K562 (cell line): ENCODE measurements at regions not wholly inside any gene's neighbourhood (a gene's known extent, or its start where the extent isn't known, plus 50 kb on each side); places are given as distances from the start of the nearest gene placed in this dataset.

ENCODE experiments used
- ATAC-seq: fragments of 200-7000 bp; cut with Tn5 transposase; 3 replicates; pipeline ENCODE4 v1.9.1; 2020; ENCODE audit warnings: moderate library complexity
- BruUV-seq: library from RNA; stranded (reverse); fragments of 400-500 nt; replicated peaks from 2 replicates; lab custom pipeline; 2021; lab: Mats Ljungman, UMichigan
- CTCF ChIA-PET: fragments of 300-600 bp; formaldehyde crosslinking; extraction: SDS; loops from one replicate; lab custom pipeline; 2021; ENCODE audit warnings: low intra/inter-chr PET ratio; lab: Yijun Ruan, JAX
- POLR2A ChIA-PET: fragments of 300-600, 350-650 bp; sonication (Branson Sonifier 250); formaldehyde crosslinking; extraction: SDS; loops from one replicate; lab custom pipeline; 2021; ENCODE audit warnings: antibody characterized with exemption, inconsistent platforms; lab: Yijun Ruan, JAX
- DNase-seq, 4 experiments: peaks; one replicate each; pipeline versions ENCODE4 v3.0.0 to v3.0.0-alpha.2; 2011 to 2018; ENCODE audit warnings: low spot score in 3 of 4, mixed read lengths in 3 of 4; ENCODE audit errors: extremely low read depth in 1 of 4
- FAIRE-seq: peaks from 2 replicates; lab custom pipeline; 2011; peaks lifted over from hg19 to GRCh38; lab: Jason Lieb, UNC
- H2AFZ ChIP-seq: 2 replicates; pipeline ENCODE4 v1.6.0; 2011; ENCODE audit warnings: low read depth, low read length, control low read depth, inconsistent platforms
- H3K27ac ChIP-seq: fragments of 200-600 bp; 3 replicates; pipeline ENCODE4 v1.8.0; 2011; ENCODE audit warnings: low read depth, mild to moderate bottlenecking, control low read depth, inconsistent platforms, low read length, moderate library complexity, mixed read lengths; ENCODE audit errors: extremely low read depth
- H3K27me3 ChIP-seq, 2 experiments: fragments of 300-600 bp in 1 of 2; 2 replicates in 1 of 2; 3 replicates in 1 of 2; pipeline versions ENCODE4 v1.6.0 to v1.8.0; 2011; ENCODE audit warnings: inconsistent platforms in 2 of 2, low read length in 2 of 2, mild to moderate bottlenecking in 1 of 2, mixed read lengths in 1 of 2, moderate library complexity in 1 of 2; ENCODE audit not compliant: control insufficient read depth in 2 of 2, insufficient read depth in 2 of 2
- H3K36me3 ChIP-seq: fragments of 300-600 bp; 3 replicates; pipeline ENCODE4 v1.8.0; 2011; ENCODE audit warnings: mild to moderate bottlenecking, low read length, inconsistent platforms; ENCODE audit not compliant: control insufficient read depth, insufficient read depth
- H3K4me1 ChIP-seq, 2 experiments: fragments of 200-600 bp in 1 of 2; replicated peaks in 1 of 2; 2 replicates in 1 of 2; 3 replicates in 1 of 2; pipeline versions ENCODE4 v1.5.1 to v1.8.0; 2011; ENCODE audit warnings: inconsistent platforms in 2 of 2, low read length in 2 of 2, mild to moderate bottlenecking in 1 of 2, mixed read lengths in 1 of 2, moderate library complexity in 1 of 2; ENCODE audit not compliant: control insufficient read depth in 2 of 2, insufficient read depth in 2 of 2
- H3K4me2 ChIP-seq: 2 replicates; pipeline ENCODE4 v1.6.1; 2011; ENCODE audit warnings: low read length, control low read depth, inconsistent platforms, mixed read lengths; ENCODE audit not compliant: insufficient read depth
- H3K4me3 ChIP-seq: fragments of 200-600 bp; sonication (generic), shearing (Covaris generic); 2 replicates; pipeline ENCODE4 v1.5.1; 2016; ENCODE audit warnings: control low read depth, inconsistent platforms
- H3K79me2 ChIP-seq: fragments of 200-600 bp; 3 replicates; pipeline ENCODE4 v1.8.0; 2011; ENCODE audit warnings: low read length, inconsistent platforms; ENCODE audit not compliant: control insufficient read depth, insufficient read depth
- H3K9ac ChIP-seq, 2 experiments: 2 replicates each; pipeline versions ENCODE4 v1.6.0 to v1.6.1; 2011; ENCODE audit warnings: low read depth in 2 of 2, low read length in 2 of 2, control low read depth in 1 of 2, inconsistent platforms in 1 of 2, mild to moderate bottlenecking in 1 of 2, mixed read lengths in 1 of 2; ENCODE audit not compliant: insufficient read depth in 1 of 2
- H3K9me1 ChIP-seq: one replicate; pipeline ENCODE4 v1.6.0; 2011; ENCODE audit warnings: inconsistent platforms, mild to moderate bottlenecking, low read length, moderate library complexity; ENCODE audit not compliant: control insufficient read depth, insufficient read depth
- H3K9me3 ChIP-seq: replicated peaks from 2 replicates; pipeline ENCODE4 v1.5.1; 2011; ENCODE audit warnings: low read depth, low read length, inconsistent platforms; ENCODE audit not compliant: control insufficient read depth, insufficient read depth
- H4K20me1 ChIP-seq: replicated peaks from 2 replicates; pipeline ENCODE4 v1.6.1; 2011; ENCODE audit warnings: low read length, inconsistent platforms, mixed read lengths; ENCODE audit not compliant: control insufficient read depth, insufficient read depth
- GTF2E2 ChIP-seq: fragments of 200-800 bp; sonication (Bioruptor generic); IDR thresholded peaks from 2 replicates; pipeline ENCODE4 v1.6.1; 2016; ENCODE audit warnings: missing genetic modification characterization, missing compliant biosample characterization
- MYC ChIP-seq, 2 experiments: fragments of 250-450 bp in 1 of 2; sonication (Bioruptor Pico) in 1 of 2; IDR thresholded peaks; 2 replicates each; pipeline versions ENCODE4 v1.5.1 to v1.6.1; 2012 to 2021; ENCODE audit warnings: low read depth in 2 of 2, borderline replicate concordance in 1 of 2, improper control_type of control experiment in 1 of 2, low read length in 1 of 2, mild to moderate bottlenecking in 1 of 2, moderate library complexity in 1 of 2
- THRA ChIP-seq: fragments of 450-650 bp; IDR thresholded peaks from 2 replicates; pipeline ENCODE4 v1.6.1; 2017; ENCODE audit warnings: mild to moderate bottlenecking, moderate library complexity
- ZBTB40 ChIP-seq, 2 experiments: fragments of 450-650 bp in 1 of 2; sonication (generic) in 1 of 2; formaldehyde crosslinking in 1 of 2; IDR thresholded peaks; 2 replicates each; pipeline versions ENCODE4 v1.7.1 to v1.9.0; 2016 to 2022; ENCODE audit warnings: inconsistent platforms in 1 of 2, mild to moderate bottlenecking in 1 of 2, missing genetic modification reagents in 1 of 2
- WGBS: fragments of 100-300 bp; shearing (Covaris generic); methylation state at CpG from one replicate; pipeline ENCODE4 v1.1.6; 2016; ENCODE audit warnings: low coverage, mixed read lengths; ENCODE audit not compliant: insufficient coverage; ENCODE audit errors: missing lambda C conversion rate; 5-methylcytosine and 5-hydroxymethylcytosine counted together
- in situ Hi-C: fragments of 300-500 bp; cut with MboI; formaldehyde crosslinking; loops from 4 replicates; pipeline ENCODE4 v1.15.0; 2018; ENCODE audit warnings: inconsistent platforms, mixed read lengths
- intact Hi-C: fragments of 100-400 bp; cut with micrococcal nuclease; formaldehyde crosslinking; loops from 2 replicates; pipeline ENCODE4 v1.14.2; 2022

DNA sequence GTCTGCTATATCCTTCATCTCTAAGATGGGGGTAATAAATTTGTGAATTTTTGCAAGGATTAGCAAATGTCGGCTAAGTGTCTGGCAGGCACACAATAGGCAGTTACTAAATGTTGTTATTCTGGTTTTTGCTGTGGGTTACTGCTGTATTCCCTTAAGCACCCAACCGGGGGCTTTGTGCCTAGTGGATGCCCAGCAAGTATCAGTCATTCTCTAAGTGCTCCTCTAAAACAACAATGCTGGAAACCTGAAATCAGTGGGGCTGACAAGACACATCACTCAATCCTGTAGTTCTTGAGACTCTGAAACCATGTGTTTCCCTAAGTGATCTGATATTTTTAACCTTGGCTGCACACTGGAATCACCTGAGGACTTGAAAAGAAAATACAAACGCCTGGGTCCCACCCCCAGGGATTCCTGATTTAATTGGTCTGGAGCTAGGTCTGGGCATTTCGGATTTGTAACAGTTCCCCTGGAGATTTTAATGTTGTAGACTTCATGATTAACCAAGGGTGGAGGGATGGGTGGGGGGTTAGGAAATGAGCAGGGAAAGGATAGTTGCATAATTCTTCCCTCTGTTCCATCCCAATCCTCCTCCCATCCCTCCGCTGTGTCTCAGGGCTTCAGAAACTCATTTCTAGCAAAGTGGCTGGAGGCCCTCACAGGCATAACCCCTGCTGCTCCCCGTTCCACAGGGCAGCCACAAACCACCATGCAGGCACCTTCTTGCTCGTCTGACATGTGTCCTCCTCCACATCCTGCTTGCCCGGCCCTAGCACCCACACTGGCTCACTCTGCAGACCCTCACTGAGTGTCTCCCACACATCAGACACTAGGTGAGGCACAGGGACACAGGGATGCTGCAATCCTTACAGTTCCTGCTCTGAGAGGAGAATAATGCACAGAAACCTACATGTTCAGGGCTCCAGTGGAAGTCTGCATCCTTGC, 61.7 kb upstream of the LYRM9 start:
- H3K9ac ChIP-seq = no peak overlapping the region
- no peak overlapping the region for H2AFZ ChIP-seq
- FAIRE-seq = no peak
- WGBS = 41% methylated on average over 8 of the region's 8 CpGs
- intact Hi-C loops = no loop called here
- no peak for TF ChIP-seq ZBTB40 (IDR thresholded peaks at IDR 0.05)
- no peak for TF ChIP-seq ZBTB40 (CRISPR knock-in tag; IDR thresholded peaks at IDR 0.05)
- TF ChIP-seq THRA = no peak
- no peak for TF ChIP-seq GTF2E2 (tag)
- no peak for TF ChIP-seq MYC (IDR thresholded peaks at IDR 0.05; ENCODE audit: low read depth, low read length)
- TF ChIP-seq MYC (CRISPR knock-in tag; IDR thresholded peaks at IDR 0.05; ENCODE audit: borderline replicate concordance, low read depth) = no peak
- TF ChIP-seq, all 486 proteins: peak for 0
- BruUV-seq = no TSS peak
- Histone ChIP-seq H3K27ac (no peak overlapping the region), H3K79me2 (no peaks in the 10 kb centered on the region), H3K9me1 (peaks cover 2% of the 10 kb centered on the region), H3K9me3 (no peaks in the 10 kb centered on the region), H3K4me2 (no peak overlapping the region), H3K4me3 (no peak overlapping the region), H3K4me1 (peaks cover 21 to 29% of the 10 kb centered on the region in 2 experiments), H3K27me3 (no peaks in the 10 kb centered on the region), H3K36me3 (no peaks in the 10 kb centered on the region), H4K20me1 (no peaks in the 10 kb centered on the region)
- no peak for DNase-seq
- CTCF ChIA-PET = no interaction called here
- POLR2A ChIA-PET = no interaction called here
- in situ Hi-C loops = no loop called here
- ATAC-seq = no peak
